Gastroesophageal sphincter (tissue), 3 donors: ENCODE measurements at regions not wholly inside any gene's neighbourhood (a gene's known extent, or its start where the extent isn't known, plus 50 kb on each side); places are given as distances from the start of the nearest gene placed in this dataset.
A peak's percentile ranks its signal among the peaks of the same experiment; 100 is the strongest.

Experiments used
- CTCF ChIP-seq, 4 experiments: fragments of 200-600 bp in 2 of 4; fragments of 450-650 bp in 2 of 4; sonication (generic) in 1 of 4; IDR thresholded peaks; one replicate each; pipeline ENCODE4 v1.5.1; 2017 to 2019; ENCODE audit warnings: antibody characterized with exemption in 4 of 4, mild to moderate bottlenecking in 2 of 4, moderate library complexity in 2 of 4
- POLR2AphosphoS5 ChIP-seq: sonication (generic); formaldehyde crosslinking; IDR thresholded peaks from one replicate; pipeline ENCODE4 v1.6.1; 2017; ENCODE audit warnings: antibody characterized with exemption

- peak; percentile 39 to 71 (median 49) for TF ChIP-seq CTCF (IDR thresholded peaks at IDR 0.05)
- TF ChIP-seq POLR2AphosphoS5 = no peak
These were observed 98.4 kb upstream of the HABP2 start for GRCh38 chr10:113454341-113455061.
